GM12873 (cell line): ENCODE measurements at regions not wholly inside any gene's neighbourhood (a gene's known extent, or its start where the extent isn't known, plus 50 kb on each side); places are given as distances from the start of the nearest gene placed in this dataset.

Experiments
- TF ChIP-seq, protein P1 (sequence below): IDR thresholded peaks from 2 replicates; pipeline ENCODE4 v1.5.1; 2012; ENCODE audit warnings: low read depth, mild to moderate bottlenecking, moderate library complexity, low read length, control low read depth; ENCODE audit not compliant: insufficient read depth; ENCODE audit errors: missing control alignments

- TF ChIP-seq, protein P1, sequence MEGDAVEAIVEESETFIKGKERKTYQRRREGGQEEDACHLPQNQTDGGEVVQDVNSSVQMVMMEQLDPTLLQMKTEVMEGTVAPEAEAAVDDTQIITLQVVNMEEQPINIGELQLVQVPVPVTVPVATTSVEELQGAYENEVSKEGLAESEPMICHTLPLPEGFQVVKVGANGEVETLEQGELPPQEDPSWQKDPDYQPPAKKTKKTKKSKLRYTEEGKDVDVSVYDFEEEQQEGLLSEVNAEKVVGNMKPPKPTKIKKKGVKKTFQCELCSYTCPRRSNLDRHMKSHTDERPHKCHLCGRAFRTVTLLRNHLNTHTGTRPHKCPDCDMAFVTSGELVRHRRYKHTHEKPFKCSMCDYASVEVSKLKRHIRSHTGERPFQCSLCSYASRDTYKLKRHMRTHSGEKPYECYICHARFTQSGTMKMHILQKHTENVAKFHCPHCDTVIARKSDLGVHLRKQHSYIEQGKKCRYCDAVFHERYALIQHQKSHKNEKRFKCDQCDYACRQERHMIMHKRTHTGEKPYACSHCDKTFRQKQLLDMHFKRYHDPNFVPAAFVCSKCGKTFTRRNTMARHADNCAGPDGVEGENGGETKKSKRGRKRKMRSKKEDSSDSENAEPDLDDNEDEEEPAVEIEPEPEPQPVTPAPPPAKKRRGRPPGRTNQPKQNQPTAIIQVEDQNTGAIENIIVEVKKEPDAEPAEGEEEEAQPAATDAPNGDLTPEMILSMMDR: no peak
Observed at GRCh38 chr1:163906283-163906682, 584.5 kb downstream of the NUF2 start.

GRCh38 chr1:163912170-163912884 is 590.6 kb downstream of the NUF2 start:
- TF ChIP-seq, protein P1: no peak

GRCh38 chr1:163914785-163915413 is 593.1 kb downstream of the NUF2 start:
- TF ChIP-seq, protein P1: no peak

DNA sequence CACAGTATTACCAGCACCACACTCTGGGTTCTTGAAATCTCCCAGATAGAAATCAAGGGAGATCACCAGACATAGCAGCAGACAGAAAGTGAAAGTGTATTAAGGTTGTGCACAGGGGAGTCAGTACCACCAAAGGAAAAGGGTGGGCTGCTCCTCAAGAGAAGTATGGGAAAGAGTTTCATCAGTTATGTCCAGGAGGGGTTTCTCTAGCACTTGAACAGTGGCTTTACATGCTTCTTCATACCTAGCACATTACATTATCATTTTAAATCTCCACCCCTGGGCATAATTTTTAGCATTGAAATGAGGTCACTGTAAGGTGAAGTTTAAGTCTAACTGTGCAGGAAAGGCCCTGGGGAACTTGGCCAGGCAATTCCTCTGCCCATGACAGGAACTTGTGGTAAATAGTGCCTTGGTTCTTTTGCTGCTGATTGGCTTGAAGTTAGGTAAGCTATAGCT is 601.0 kb downstream of the NUF2 start:
- TF ChIP-seq, protein P1: no peak

- TF ChIP-seq, protein P1: no peak
Observed at GRCh38 chr1:163924041-163924440, 602.3 kb downstream of the NUF2 start.

DNA sequence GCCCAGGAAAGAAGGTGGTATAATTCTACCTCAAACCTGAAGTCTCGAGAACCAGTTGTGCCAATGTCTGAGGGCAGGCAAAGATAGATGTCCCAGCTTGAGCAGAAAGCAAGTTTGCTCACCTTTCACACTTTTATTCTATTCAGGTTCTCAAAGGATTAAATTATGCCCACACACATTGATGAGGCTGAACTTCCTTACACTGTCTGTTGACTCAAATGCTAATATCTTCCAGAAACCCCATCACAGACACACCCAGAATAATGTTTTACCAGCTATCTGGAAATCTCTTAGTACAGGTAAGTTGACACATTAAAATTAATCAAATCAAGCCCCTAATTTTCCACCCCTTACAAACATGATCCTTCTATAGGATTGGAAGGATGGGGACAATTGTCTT is 605.7 kb downstream of the NUF2 start:
- TF ChIP-seq, protein P1: no peak

DNA sequence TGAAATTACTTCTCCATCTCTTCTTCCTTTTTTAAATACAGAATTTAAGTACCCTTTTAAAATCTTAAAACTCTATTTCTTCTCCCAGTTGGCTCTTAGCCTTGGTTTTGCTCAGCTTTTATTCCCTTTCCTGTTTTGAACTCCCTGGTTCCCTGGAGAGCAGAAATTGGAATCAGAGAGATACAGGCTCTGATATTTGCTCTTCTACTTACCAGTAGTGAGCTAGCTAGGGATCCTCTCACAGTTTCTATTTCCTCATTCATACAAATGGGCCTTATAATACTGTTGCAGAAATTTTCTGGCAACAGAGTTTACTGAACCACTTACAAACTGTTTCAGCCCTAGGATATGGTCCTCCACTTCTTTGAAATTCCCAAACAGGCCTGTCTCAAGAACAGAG is 606.3 kb downstream of the NUF2 start:
- TF ChIP-seq, protein P1: no peak
